Mucosa of descending colon (tissue), 3 donors: ENCODE measurements at regions not wholly inside any gene's neighbourhood (a gene's known extent, or its start where the extent isn't known, plus 50 kb on each side); places are given as distances from the start of the nearest gene placed in this dataset.

Source experiments
- ATAC-seq: fragments of 200-7000 bp; cut with Tn5 transposase; one replicate; pipeline ENCODE4 v1.9.1; 2020; ENCODE audit warnings: mild to moderate bottlenecking, moderate library complexity
- DNase-seq, 3 donors: peaks; one replicate each; pipeline ENCODE4 v3.0.0-alpha.2; 2020
- H3K36me3 ChIP-seq: fragments of 200-600 bp; one replicate; pipeline ENCODE4 v1.8.0; 2021; ENCODE audit warnings: low read depth, mild to moderate bottlenecking
- H3K4me1 ChIP-seq: fragments of 200-600 bp; one replicate; pipeline ENCODE4 v1.8.0; 2021; ENCODE audit warnings: low read depth, mild to moderate bottlenecking
- H3K4me3 ChIP-seq: fragments of 200-600 bp; one replicate; pipeline ENCODE4 v1.8.0; 2021; ENCODE audit warnings: mild to moderate bottlenecking
- H3K9me3 ChIP-seq: fragments of 200-600 bp; one replicate; pipeline ENCODE4 v1.8.0; 2021; ENCODE audit warnings: mild to moderate bottlenecking
- intact Hi-C, 2 donors: fragments of 100-400 bp; cut with DNase I in 1 of 2; cut with micrococcal nuclease in 1 of 2; formaldehyde crosslinking; loops; one replicate each; pipeline versions ENCODE4 v1.11.0 to v1.11.1; 2022; cut with DNase I, micrococcal nuclease
- TF ChIP-seq, protein P1 (sequence below): fragments of 200-600 bp; IDR thresholded peaks from one replicate; pipeline ENCODE4 v1.8.0; 2022; ENCODE audit warnings: antibody characterized with exemption, mild to moderate bottlenecking
- donor health status: DM: no; HTN: no; CAD: no; lungs with moderate emphysema.
- donor health status: DM: no; HTN: no; CAD: no.
- donor health status: DM: no; HTN: yes; CAD: no.

DNA sequence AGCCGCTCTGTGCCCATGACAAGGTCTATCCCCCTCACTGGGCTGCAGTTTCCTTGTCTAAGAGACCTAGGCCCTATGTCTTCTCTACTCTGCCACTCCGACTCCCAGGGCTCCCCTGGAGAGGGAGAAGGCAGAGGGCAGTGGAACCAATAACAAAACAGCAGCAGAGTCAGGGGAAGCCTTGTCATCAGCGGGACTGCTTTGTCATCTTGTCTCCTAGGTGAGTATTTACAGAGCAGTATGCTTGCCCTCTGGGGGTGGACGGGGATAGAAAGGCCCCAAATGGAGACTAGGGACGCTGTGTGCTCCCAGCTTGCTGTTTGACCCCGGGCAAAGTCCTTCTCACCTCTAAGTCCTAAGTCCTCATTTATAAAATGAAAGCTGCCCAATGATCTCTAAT, 318.5 kb downstream of the CDK5RAP2 start:
- TF ChIP-seq, protein P1, sequence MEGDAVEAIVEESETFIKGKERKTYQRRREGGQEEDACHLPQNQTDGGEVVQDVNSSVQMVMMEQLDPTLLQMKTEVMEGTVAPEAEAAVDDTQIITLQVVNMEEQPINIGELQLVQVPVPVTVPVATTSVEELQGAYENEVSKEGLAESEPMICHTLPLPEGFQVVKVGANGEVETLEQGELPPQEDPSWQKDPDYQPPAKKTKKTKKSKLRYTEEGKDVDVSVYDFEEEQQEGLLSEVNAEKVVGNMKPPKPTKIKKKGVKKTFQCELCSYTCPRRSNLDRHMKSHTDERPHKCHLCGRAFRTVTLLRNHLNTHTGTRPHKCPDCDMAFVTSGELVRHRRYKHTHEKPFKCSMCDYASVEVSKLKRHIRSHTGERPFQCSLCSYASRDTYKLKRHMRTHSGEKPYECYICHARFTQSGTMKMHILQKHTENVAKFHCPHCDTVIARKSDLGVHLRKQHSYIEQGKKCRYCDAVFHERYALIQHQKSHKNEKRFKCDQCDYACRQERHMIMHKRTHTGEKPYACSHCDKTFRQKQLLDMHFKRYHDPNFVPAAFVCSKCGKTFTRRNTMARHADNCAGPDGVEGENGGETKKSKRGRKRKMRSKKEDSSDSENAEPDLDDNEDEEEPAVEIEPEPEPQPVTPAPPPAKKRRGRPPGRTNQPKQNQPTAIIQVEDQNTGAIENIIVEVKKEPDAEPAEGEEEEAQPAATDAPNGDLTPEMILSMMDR: no peak
- intact Hi-C loops: no loop called here
- no peaks in the 10 kb centered on the region for H3K9me3 ChIP-seq
- no peak overlapping the region for H3K4me3 ChIP-seq
- DNase-seq: no peak
- no peaks in the 10 kb centered on the region for H3K36me3 ChIP-seq
- ATAC-seq: no peak
- H3K4me1 ChIP-seq: no peaks in the 10 kb centered on the region

DNA sequence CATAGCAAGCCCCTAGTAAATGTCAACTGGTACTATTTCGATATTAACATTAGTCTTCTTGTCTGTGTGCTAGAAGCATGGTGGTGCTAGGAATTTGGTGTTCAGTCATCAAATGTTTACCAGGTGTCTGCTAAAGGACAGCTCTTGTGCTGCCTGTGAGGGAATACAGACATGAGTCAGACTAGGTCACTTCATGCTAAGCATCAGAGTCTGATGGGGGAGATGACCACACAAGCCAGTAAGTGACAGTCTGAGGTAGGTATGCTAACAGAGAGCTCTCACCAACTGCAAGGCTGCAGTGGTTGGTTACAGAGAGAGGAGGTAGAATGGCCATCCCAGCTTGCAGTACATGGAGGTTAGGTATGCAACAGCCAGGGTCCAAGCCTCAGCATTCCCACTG, 320.9 kb downstream of the CDK5RAP2 start:
- ATAC-seq (no peak), DNase-seq (no peak)
- intact Hi-C loops: no loop called here
- Histone ChIP-seq H3K4me3 (no peak overlapping the region), H3K36me3 (no peaks in the 10 kb centered on the region), H3K4me1 (no peaks in the 10 kb centered on the region), H3K9me3 (no peaks in the 10 kb centered on the region)
- TF ChIP-seq, protein P1: no peak

DNA sequence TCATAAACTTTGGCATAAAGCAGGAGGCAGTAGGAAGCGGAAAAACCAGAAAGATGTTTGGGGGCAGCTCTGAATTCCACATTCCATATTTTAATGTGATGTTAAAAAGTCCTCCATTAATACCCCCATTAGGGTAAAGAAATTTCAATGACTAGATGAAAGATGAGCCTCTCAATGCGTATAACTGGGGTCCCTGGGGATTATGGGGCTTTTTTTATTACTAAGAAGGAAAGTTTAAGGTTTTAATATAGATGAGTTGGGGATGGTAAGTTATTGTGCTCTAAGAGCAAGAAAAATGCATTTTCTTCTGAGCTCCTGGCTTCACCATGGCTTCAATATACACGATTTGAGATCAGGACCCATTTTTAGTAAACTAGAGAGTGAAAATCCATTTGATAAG, 321.9 kb downstream of the CDK5RAP2 start:
- intact Hi-C loops: no loop called here
- Histone ChIP-seq H3K4me3 (no peak overlapping the region), H3K36me3 (no peaks in the 10 kb centered on the region), H3K4me1 (no peaks in the 10 kb centered on the region), H3K9me3 (no peaks in the 10 kb centered on the region)
- TF ChIP-seq, protein P1: no peak
- ATAC-seq: no peak
- no peak for DNase-seq

DNA sequence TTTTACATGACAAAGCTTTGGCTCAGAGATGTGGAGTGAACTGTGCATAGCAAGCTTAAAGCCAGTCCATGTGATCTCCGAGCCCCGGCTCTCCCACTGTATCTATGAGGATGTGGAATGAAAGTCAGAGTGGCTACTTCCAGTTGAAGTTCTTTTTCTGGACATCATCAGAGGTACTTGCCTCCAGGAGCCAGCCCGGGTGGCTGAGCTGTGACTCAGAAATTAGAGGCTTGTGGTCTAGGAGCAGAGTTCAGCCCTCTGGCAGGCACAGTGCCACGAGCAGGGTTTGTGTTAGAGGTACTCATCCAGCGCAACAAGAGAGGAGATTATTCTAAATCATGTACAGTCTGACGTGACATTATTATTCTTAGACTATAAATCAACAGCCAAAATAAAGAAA, 322.5 kb downstream of the CDK5RAP2 start:
- TF ChIP-seq, protein P1: no peak
- intact Hi-C loops: no loop called here
- DNase-seq (no peak), ATAC-seq (no peak)
- Histone ChIP-seq H3K4me3 (no peak overlapping the region), H3K4me1 (no peaks in the 10 kb centered on the region), H3K9me3 (no peaks in the 10 kb centered on the region), H3K36me3 (no peaks in the 10 kb centered on the region)

DNA sequence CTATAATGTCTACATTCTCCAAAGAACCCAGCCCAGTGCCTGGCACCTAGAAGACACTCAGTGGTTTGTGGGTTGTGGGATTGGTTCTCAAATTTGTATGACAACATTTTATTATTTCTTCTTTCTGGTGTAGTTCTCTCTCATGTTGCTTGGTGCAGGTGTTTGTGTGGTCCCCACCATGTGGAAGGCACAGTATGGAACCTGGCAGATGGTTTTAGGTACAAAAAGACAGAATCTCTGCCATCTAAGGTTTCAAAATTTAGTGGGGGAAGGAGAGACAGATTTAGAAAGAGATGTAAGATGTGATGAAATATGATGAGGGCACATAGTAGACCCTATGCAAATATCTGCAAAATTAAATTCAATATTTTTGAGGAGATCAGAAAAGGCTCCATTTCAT, 323.8 kb downstream of the CDK5RAP2 start:
- no peak for DNase-seq
- TF ChIP-seq, protein P1: no peak
- Histone ChIP-seq H3K4me3 (no peak overlapping the region), H3K9me3 (no peaks in the 10 kb centered on the region), H3K36me3 (no peaks in the 10 kb centered on the region), H3K4me1 (no peaks in the 10 kb centered on the region)
- ATAC-seq: no peak
- intact Hi-C loops: no loop called here

DNA sequence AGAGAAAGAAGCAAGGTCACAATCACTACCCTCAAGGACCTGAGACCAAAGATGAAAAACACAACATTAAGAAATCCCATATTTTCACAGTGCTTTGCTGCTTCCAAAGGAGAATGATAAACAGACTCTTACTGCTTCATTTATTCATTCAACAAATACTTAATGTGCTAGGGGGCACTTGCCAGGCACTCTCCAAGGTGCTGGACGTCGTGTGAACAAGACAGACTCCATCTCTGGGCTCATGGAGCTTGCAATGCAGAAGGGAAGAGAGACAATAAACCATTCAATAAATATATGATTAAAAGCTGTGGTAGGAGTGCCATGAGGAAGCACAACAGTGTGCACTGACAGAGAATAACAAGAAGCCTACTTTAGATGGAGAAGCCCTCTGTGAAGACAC, 327.7 kb downstream of the CDK5RAP2 start:
- H3K4me3 ChIP-seq: no peak overlapping the region
- H3K4me1 ChIP-seq: no peaks in the 10 kb centered on the region
- H3K9me3 ChIP-seq: no peaks in the 10 kb centered on the region
- no peaks in the 10 kb centered on the region for H3K36me3 ChIP-seq
- intact Hi-C loops: no loop called here
- DNase-seq (no peak), ATAC-seq (no peak)
- TF ChIP-seq, protein P1: no peak
